Cerebellar nuclear complex (tissue), 1 donor: ENCODE measurements at regions not wholly inside any gene's neighbourhood (a gene's known extent, or its start where the extent isn't known, plus 50 kb on each side); places are given as distances from the start of the nearest gene placed in this dataset.

Source experiments
- DNase-seq, 2 experiments: peaks; one replicate each; lab custom pipeline; 2025; lab: John Stamatoyannopoulos, UW

- no peak for DNase-seq
Measured at GRCh38 chr11:16685914-16686313, 52.5 kb upstream of the C11orf58 start.

GRCh38 chr11:16678466-16679116 lies 59.9 kb upstream of the C11orf58 start:
- no peak for DNase-seq

- DNase-seq: no peak
Measured at GRCh38 chr11:16669799-16670415, 68.5 kb upstream of the C11orf58 start.

GRCh38 chr11:16632295-16633200 lies 105.9 kb upstream of the C11orf58 start:
- no peak for DNase-seq

DNA sequence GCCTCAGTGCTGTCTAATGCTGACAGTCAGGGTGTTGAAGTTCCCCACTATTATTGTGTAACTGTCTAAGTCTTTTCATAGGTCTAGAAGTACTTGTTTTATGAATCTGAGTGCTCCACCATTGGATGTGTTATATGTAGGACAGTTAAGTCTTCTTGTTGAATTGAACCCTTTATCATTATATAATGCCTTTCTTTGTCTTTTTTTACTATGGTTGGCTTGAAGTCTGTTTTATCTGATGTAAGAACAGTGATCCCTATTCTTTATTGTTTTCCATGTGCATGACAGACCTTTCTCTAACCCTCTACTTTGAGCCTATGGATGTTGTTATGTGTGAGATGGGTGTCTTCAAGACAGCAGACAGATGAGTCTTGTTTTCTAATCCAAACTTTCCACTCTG lies 107.8 kb upstream of the C11orf58 start:
- no peak for DNase-seq

DNA sequence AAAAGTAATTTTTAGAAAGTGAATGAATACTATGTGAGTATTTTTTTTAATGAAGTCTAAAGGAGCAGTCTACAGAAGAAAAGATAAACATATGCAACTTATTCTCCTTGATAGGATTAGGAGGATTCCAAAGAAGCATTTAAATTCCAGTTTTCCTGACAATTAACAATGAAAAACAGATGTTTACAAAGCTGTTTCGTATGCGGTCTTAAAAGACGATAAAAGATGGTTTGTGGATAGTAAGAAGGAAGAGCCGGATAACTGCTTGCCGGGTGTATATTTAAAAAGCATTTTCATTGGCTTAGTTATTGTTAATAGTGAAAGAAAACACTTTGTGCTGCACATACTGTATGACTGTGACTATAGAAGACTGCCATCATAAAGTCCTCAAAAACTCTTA lies 120.0 kb upstream of the C11orf58 start:
- DNase-seq: no peak

DNA sequence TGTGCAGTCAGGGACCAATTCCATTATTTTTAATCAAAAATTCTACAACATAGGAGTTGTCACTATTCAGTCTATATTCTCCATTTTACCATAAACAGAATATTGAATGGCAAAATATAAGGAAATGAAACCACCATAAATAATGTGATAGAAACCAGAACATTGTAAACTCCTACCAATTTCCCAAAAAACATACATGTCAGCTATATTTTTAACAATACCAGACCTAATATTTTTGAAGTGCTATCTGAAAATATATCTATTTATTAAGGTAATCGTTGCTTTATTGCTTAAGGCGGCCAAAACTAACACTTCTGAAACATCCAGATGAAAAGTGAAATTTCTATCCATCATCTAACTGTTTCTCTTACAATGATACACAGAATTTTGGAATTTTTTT lies 123.0 kb upstream of the C11orf58 start:
- DNase-seq: no peak

DNA sequence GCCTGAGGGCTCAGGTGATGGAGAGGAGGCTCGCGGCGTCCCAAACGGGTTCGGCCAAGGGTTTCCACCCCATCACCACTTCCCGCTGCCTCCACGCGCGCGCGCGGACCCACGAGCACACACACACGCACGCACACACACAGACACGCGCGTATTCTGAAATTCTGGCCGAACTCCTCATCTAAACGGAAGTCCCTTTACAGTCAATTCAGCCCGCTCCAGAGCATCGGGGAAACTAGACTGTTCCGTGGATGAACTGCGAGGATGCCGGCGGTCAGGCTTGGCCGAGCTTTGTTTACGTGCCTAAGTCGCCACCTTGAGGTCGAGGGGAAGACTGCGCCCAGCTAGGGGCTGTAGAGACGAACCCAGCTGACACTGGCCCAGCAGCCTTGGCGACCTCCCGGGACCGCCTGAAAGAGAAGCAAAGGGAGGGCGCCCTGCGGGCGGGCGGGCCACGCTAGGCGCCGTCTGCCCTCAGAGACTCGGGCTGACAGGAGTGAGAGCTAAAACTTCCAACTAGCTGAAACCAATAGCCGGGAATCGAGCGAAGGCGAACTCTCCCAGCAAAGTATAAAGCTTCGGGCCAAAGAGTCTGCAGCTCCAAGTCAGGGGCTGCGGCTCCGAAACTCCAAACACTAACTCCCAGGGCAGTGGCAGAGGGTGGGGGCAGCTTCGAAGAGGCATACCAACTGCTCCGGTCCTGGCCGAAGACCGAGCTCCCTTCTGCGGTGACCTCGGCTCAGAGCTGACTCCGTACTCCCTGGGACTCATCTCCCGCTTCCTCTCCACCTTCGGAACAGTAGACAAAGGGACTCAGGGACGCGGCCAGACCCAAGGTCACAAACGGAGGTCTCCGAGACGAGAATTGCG lies 124.7 kb upstream of the C11orf58 start:
- peak in 1 of 2 experiments; percentile 33 for DNase-seq

DNA sequence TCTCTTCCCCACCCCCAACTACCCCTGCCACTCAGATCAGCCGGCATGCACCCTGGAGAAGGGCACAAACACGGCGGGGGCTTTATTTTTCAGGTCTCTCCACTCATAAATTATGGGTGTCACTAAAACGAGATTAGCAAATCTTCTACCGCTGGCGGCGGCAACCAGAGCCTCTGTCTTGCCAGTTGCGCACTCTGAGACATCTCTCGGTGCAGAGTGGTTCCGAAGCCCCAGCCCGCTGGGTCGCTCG lies 125.3 kb upstream of the C11orf58 start:
- DNase-seq: no peak

- no peak for DNase-seq
Measured at GRCh38 chr11:16612566-16613261, 125.7 kb upstream of the C11orf58 start.

GRCh38 chr11:16611926-16612565 lies 126.4 kb upstream of the C11orf58 start:
- no peak for DNase-seq

DNA sequence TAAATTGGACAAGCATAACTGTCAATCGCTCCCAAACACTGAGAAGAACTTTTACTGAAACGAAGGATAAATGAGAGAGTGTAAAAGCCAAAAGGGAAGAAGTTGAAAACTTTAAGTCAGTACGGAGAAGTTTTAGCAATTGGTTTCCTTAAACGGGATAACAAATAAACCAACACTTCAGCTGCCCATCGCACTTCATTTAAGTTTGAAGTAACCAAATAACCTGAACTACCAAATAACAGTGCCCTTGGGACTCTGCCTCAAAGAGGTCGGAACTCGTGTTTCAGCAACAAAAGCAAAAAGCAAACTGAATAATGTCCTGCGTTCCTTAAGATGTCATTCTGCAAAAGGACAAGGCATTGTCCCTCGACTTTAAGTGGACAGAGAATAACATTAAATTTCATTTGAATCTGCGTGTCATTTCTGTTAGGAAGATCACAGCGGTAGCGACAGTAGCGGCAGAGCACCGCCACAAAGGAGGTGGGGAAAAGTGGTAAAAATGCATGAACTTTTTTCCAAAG lies 127.0 kb upstream of the C11orf58 start:
- no peak for DNase-seq

GRCh38 chr11:16610738-16611388 lies 127.6 kb upstream of the C11orf58 start:
- no peak for DNase-seq

DNA sequence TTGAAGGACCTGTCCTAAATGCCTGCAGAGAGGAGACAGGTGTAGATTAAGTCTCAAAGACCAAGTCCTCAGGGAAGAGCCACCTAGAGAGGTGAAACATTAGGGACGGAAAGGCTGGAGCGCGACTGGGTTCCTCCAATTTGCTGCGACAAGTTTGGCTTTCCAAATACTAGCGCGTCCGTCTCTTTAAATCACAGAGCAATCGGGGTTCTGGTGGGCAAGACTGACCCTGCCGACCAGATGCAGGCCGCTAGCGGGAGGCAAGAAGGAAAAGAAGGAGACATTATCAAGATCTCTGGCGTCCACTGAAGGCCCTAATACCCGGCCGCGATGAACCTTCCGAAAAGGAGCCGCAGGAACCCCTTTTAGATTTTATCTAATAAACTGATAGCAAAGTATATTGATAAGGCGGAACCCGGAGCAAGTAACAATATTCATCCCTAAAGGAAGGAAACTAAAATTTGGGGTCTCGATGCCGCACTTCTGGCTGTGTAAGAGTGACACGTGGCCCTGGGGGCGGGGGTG lies 128.2 kb upstream of the C11orf58 start:
- DNase-seq: no peak

DNA sequence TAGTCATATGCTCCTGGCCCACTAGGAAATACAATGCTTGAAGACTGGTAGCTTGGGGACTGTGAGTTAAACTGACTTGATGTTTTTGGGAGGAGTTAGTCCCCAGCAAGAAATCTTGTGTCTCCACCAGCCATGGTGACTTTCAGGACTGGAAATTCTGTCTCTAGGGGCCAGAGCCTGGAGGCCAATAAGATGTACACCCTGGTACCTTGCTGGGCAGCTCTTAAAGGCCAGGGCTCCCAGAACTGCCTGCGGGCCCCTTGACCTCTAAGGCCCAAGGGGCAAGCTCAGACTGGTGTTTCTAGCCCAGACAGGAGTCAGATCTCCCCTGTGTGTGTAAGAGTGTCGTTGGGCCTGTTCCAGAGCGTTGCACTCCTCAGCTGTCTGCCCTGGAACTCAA lies 128.7 kb upstream of the C11orf58 start:
- DNase-seq: no peak

DNA sequence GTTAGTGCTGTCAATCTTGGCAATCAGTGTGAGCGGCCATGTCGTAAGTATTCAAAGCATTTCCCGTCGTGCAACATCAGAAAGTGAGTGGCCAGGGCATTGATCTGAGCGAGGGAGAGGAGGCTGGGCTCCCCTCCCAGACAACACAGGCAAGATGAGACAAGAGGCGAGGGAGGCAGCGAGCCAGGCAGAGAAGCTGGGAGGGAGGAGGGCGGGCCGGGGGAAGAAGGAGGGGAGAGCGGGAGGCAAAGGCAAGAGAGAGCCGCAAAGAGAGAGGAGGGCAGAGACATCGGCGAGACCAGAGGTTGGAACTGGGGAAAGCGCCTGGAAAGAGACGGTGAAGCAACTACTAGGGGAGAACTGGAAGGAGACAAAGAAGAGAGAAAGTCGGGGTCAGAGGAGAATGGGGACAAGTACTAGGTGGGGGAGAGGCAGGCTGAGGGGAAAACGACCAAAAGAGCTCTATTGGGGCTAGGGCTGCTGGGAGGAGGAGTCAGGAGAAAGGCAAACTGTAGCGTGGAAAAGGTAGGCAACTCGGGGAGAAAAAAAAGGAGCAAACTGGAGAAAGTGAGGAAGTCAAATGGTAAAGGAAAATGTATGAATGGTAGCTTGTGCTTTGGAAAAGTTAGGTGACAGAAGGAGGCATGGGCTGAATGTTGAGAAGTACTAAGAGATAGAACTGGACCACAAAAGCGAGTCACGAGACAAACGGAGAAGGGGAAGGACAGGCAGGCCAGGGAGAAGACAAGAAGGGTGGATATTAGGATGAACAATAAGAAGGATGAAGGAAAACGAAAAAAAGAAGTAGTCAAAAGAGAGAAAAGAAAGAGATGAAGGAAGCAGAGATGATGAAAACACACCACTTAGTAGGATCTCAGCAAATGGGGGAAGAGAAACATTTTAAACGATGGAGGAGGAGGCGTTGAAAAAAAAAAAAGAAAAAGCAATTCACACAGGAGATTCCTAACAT lies 130.5 kb upstream of the C11orf58 start:
- no peak for DNase-seq

- no peak for DNase-seq
Measured at GRCh38 chr11:16606784-16607674, 131.4 kb upstream of the C11orf58 start.
